GM12892 (cell line): ENCODE measurements at regions not wholly inside any gene's neighbourhood (a gene's known extent, or its start where the extent isn't known, plus 50 kb on each side); places are given as distances from the start of the nearest gene placed in this dataset.

Source experiments
- POLR2A ChIP-seq: IDR thresholded peaks from 2 replicates; pipeline ENCODE4 v1.6.1; 2011; ENCODE audit warnings: low read depth, low read length, control low read depth
- POLR2AphosphoS5 ChIP-seq: IDR thresholded peaks from 2 replicates; pipeline ENCODE4 v1.6.1; 2011; ENCODE audit warnings: low read depth, low read length, control low read depth
- TAF1 ChIP-seq: IDR thresholded peaks from 2 replicates; pipeline ENCODE4 v1.6.1; 2011; ENCODE audit warnings: low read depth, mild to moderate bottlenecking, control low read depth, low read length, borderline replicate concordance

- TF ChIP-seq POLR2A (no peak), TAF1 (no peak), POLR2AphosphoS5 (no peak)
Observed at GRCh38 chr9:107972346-107972745, 482.8 kb upstream of the KLF4 start.
